ENCODE measurements at regions not wholly inside any gene's neighbourhood (a gene's known extent, or its start where the extent isn't known, plus 50 kb on each side); places are given as distances from the start of the nearest gene placed in this dataset.
A peak's percentile ranks its signal among the peaks of the same experiment; 100 is the strongest.

GRCh38 chr15:95247071-95247984, 1016.0 kb downstream of the MCTP2 start:
- DNase-seq (ENCODE audit: low read depth in 2 of 2): no peak

DNA sequence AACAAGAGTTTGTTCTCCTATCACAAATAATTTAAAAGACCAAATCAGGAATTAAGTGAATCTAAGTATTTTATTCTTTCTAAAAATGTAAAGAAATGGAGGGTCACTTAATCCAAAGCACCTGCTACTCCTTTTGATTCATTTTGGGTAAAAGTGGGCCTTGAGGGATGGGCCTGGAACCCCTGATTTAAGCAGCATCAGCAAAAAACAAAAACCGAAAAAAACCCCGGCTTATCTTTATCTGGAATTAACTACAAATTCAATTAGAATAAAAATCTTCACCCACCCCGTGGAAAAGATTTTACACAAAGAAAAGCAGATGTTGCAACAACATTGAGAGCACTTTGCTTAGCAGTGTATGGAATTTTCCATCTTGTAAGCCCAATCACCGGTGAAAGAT, 1018.2 kb downstream of the MCTP2 start:
- no peak for DNase-seq (ENCODE audit: low read depth in 2 of 2)

DNA sequence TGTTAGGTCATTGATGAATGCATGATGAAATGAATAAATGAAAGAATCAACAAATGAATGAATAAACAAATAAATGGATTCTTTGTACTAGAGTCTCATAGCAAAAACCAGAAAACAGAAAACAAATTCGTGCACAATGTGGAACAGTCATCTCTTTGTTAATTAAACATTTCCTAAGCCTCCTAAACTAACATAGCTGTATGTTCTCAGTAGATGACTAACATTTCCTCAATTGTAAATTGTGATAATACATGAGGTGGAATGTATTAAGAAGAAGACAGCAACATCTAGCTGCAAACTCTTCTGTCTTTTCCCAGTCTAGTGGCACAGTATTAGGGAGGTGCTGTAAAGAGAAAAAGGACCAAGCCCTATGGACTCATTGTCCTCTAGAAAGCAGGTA, 1021.0 kb downstream of the MCTP2 start:
- no peak for DNase-seq (ENCODE audit: low read depth in 2 of 2)

- no peak for DNase-seq (ENCODE audit: low read depth in 2 of 2)
These were observed 1022.9 kb downstream of the MCTP2 start for GRCh38 chr15:95254263-95254662.

- DNase-seq (ENCODE audit: low read depth in 2 of 2): peak; percentile 16 to 25
These were observed 1028.2 kb downstream of the MCTP2 start for GRCh38 chr15:95259513-95259912.

GRCh38 chr15:95259965-95260364, 1028.6 kb downstream of the MCTP2 start:
- DNase-seq (ENCODE audit: low read depth in 2 of 2): no peak

DNA sequence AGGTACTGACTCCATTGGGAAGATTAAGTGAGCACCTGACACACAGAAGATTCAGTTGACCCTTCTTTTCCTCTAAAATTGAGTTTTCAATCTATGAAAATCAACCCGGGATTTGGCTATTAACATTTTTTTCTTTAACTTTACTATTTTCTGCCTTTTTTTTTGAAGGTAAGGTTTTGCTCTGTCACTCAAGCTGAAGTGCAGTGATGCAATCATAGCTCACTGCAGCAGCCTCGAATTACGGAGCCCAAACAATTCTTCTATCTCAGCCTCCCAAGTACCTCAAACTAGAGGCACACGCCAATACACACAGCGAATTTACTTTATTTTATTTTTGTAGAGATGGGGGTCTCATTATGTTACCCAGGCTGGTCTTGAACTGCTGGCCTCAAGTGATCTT, 1029.5 kb downstream of the MCTP2 start:
- no peak for DNase-seq (ENCODE audit: low read depth in 2 of 2)

DNA sequence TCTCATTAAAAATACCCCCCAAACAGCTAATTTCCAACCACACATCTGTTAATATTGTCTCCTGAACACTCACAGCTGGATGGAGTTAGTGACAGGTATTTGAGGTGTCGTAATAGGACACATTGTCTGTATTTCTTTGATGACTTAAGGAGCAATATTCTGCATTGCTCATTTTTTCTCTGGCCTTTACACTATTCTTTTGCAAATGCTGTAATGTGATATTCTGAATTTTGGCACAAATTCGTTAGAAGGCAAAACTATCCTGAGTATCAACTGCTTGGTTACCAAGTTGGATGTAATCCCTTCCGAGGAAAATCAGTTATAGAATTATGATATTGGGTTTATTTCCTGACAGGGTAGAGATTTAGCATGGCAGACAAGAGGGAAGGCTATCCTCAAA, 1030.2 kb downstream of the MCTP2 start:
- no peak for DNase-seq (ENCODE audit: low read depth in 2 of 2)

DNA sequence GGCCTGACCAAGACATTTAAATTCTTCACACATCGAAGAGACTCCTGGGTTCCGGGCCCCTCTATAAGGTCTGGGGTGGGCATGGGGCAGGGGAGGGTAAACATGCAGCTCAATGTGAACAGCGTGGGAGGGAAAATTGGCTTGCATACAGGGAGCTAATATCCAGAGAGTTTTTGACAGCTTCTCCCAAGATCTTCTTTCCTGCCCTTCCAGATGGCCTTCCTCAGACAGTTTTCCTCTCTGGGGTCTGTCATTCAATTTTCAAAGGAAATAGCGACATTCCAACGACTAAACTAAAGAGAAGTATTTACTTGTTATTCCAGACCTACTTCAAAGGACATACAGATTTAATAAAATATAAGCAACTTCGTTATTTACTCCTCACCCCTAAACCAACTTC, 1030.6 kb downstream of the MCTP2 start:
- DNase-seq (ENCODE audit: low read depth in 2 of 2): no peak

GRCh38 chr15:95262866-95263564, 1031.7 kb downstream of the MCTP2 start:
- DNase-seq (ENCODE audit: low read depth in 2 of 2): no peak

DNA sequence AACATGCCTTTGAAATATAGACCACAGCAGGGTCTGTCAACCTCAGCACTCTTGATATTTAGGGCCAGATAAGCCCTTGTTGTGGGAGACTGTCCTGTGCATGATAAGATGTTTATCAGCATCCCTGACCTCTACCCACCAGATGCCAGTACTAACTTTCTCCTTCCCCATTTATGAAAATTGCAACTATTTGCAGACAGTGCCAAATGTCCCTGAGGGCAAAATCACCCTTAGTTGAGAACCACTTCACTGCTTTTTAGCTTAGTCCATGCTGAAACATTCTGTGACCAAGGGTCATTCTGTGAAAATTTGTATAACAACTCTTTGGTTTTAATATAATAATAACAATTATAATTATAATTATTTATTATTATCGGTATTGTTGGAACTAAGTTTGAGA, 1032.4 kb downstream of the MCTP2 start:
- no peak for DNase-seq (ENCODE audit: low read depth in 2 of 2)

GRCh38 chr15:95265419-95265997, 1034.1 kb downstream of the MCTP2 start:
- DNase-seq (ENCODE audit: low read depth in 2 of 2): no peak

DNA sequence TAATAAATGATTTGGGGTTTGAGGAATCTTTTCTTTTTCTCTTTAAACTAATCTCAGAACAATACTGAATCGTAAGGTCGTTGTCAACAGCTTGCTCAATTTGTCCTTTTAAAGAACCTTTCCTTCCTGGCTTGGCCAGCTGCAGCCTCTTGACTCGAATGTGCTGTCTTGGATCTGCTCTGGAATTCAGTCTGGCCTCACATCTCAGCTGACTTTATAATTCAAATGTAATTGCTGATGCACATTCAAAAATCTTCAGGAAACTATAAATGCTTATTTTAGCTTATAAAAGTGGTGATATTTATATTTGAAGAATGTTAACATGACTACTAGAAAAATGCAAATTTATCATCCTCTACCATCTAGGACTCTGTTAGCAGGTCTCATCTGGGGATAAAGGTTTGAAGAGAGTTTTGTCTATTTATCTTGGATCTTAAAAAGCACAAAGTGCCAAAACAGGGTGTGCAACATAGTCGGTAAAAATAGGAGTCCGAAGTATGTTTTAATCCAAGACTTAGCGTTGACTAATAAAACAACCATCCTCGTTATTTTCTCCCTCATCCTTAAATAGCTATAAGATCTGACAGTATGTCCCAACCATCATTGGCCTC, 1035.2 kb downstream of the MCTP2 start:
- DNase-seq (ENCODE audit: low read depth in 2 of 2): no peak

DNA sequence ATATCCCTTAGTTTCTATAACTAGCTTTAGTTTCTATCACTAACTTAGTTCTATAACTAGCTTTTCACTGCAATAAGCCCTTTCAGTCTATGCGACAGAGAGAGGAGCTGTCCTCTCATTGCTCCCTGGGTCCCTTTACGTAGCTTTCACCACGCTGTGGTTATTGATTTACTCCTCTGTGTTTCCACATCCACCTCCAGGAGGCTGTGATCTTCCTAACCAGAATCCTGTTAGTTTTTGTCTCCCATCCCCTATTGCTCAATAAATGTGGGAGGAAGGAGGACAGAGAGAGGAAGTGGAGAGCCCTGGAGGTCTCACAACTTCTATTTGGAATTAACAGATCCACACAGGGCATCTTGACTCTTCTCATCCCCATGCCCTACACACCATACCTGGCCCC, 1036.1 kb downstream of the MCTP2 start:
- no peak for DNase-seq (ENCODE audit: low read depth in 2 of 2)

- no peak for DNase-seq (ENCODE audit: low read depth in 2 of 2)
These were observed 1038.2 kb downstream of the MCTP2 start for GRCh38 chr15:95269242-95270183.

GRCh38 chr15:95274101-95274500, 1042.7 kb downstream of the MCTP2 start:
- no peak for DNase-seq (ENCODE audit: low read depth in 2 of 2)

GRCh38 chr15:95277266-95277665, 1045.9 kb downstream of the MCTP2 start:
- no peak for DNase-seq (ENCODE audit: low read depth in 2 of 2)

DNA sequence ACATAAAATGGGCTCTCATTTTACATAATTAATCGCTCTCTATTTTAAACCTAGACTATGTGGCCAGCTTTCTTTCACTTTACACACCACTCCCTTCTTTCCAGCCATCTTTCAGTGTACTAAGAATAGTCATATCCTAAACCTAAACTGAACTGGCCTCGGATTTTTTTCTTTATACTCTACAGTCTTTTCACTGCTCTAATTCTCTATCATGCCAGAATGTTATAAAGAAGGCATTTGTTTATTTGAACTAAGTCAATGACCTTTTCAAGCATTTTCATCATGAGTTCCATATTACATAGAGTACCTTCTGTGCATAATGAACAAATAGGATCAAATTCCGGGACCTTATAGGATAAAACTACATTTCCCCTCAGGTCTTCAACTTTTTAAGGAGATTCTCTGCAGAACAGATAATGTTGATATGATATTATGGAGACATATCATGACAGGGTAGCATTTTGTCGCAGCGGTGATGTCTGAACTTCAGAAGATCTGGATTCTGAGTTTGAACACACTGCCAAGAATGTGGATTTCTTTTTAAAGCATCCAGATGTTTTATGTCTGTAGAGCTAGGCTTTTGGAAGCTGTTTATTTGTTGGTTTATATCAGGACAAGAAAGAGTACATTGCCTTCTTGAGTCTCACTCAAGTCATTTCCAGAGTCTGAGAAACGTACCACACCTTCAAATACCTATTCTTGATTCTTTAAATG, 1047.3 kb downstream of the MCTP2 start:
- DNase-seq (ENCODE audit: low read depth in 2 of 2): no peak

DNA sequence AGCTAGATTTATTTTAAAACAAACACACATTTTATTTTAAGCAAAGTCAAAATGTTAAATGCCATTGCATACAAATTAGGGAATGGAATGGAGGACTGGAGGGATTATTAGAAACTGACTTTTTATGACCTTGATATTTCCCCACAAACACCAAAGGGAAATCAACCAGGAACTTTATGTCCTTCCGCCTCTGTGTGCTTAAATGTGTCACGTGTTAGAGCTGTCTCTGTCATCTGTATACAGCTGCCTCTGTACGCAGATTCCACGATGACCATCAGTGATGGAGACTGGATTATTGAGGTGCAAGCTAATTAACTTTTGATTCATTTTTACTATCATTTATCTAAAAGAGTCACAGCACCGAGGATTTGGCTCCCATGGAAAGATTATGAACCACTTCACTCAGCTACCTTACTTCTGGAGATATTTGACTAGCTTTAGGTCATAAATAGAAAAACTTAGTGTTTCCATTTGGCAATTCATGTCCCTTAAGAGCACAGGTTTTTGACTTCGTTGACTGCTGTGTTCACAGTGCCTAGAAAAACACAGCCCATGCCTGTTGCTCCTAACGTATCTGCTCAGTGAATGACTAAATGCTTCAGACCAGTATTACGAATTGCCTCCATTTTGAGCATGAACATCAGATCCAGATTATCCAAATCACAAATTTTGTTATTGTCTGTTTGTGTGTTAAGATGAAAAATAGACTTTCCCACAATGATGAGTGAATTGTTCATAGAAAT, 1048.1 kb downstream of the MCTP2 start:
- no peak for DNase-seq (ENCODE audit: low read depth in 2 of 2)

DNA sequence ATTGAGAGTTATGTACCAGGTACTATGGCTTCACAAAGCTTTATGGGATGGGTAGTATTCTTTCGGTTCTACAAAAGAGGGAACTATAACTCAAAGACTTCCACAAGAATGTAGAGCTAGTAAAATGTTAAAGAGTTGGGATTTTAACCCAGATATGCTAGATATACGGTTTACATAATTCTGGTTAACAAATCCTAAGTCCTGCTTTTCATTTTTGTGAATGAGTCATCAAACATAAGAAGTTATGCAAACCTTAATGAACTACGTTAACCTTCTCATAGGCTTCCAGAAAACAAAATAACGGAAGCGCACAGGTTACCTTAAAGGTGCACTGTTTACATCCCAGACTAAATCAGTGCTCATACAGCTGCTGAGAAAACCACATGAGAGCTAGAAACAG, 1049.3 kb downstream of the MCTP2 start:
- no peak for DNase-seq (ENCODE audit: low read depth in 2 of 2)

Measured in activated CD4-positive, alpha-beta T cell treated with anti-CD3 and anti-CD28 coated beads for 24 hours (primary cell).